RWPE2 (cell line): ENCODE measurements at regions not wholly inside any gene's neighbourhood (a gene's known extent, or its start where the extent isn't known, plus 50 kb on each side); places are given as distances from the start of the nearest gene placed in this dataset.

Source experiments
- ATAC-seq: fragments of 200-7000 bp; cut with Tn5 transposase; 3 replicates; pipeline ENCODE4 v1.9.1; 2021; ENCODE audit warnings: low read depth
- DNase-seq: peaks from one replicate; pipeline ENCODE4 v3.0.0-alpha.2; 2020; ENCODE audit warnings: low spot score
- H3K27ac ChIP-seq: fragments of 450-650 bp; 2 replicates; pipeline ENCODE4 v1.5.1; 2017; ENCODE audit warnings: mild to moderate bottlenecking; ENCODE audit not compliant: poor library complexity, severe bottlenecking
- H3K27me3 ChIP-seq: fragments of 250-450 bp; sonication (Bioruptor Pico); 2 replicates; pipeline ENCODE4 v1.5.1; 2021; ENCODE audit warnings: mild to moderate bottlenecking, moderate library complexity; ENCODE audit not compliant: insufficient read depth, poor library complexity, severe bottlenecking
- H3K36me3 ChIP-seq: fragments of 250-450 bp; sonication (Bioruptor Pico); 2 replicates; pipeline ENCODE4 v1.5.1; 2020; ENCODE audit warnings: low read depth, mild to moderate bottlenecking, moderate library complexity
- H3K4me1 ChIP-seq: fragments of 250-450 bp; sonication (Bioruptor Pico); 2 replicates; pipeline ENCODE4 v1.5.1; 2021; ENCODE audit warnings: mild to moderate bottlenecking, moderate library complexity; ENCODE audit not compliant: insufficient read depth, poor library complexity, severe bottlenecking
- H3K4me3 ChIP-seq: fragments of 250-450 bp; sonication (Bioruptor Pico); 2 replicates; pipeline ENCODE4 v1.5.1; 2021; ENCODE audit warnings: mild to moderate bottlenecking, moderate library complexity; ENCODE audit not compliant: severe bottlenecking
- H3K9me3 ChIP-seq: fragments of 250-450 bp; sonication (Bioruptor Pico); 2 replicates; pipeline ENCODE4 v1.5.1; 2021; ENCODE audit warnings: mild to moderate bottlenecking, moderate library complexity; ENCODE audit not compliant: severe bottlenecking
- TF ChIP-seq, protein P1 (sequence below): fragments of 450-650 bp; IDR thresholded peaks from one replicate; pipeline ENCODE4 v1.5.1; 2017; ENCODE audit warnings: mild to moderate bottlenecking, moderate library complexity; ENCODE audit not compliant: poor library complexity, severe bottlenecking

- H3K27me3 ChIP-seq: no peaks in the 10 kb centered on the region
These were observed 392.5 kb upstream of the ESRRG start for GRCh38 chr1:217115404-217116380.

GRCh38 chr1:217109928-217110327 is 386.7 kb upstream of the ESRRG start:
- H3K4me1 ChIP-seq: no peaks in the 10 kb centered on the region

More at GRCh38 chr1:217115404-217116380, 392.5 kb upstream of the ESRRG start:
- no peak overlapping the region for H3K27ac ChIP-seq
- no peaks in the 10 kb centered on the region for H3K4me1 ChIP-seq
- ATAC-seq (no peak), DNase-seq (no peak)
- H3K4me3 ChIP-seq: no peak overlapping the region
- no peaks in the 10 kb centered on the region for H3K9me3 ChIP-seq
- H3K36me3 ChIP-seq: no peaks in the 10 kb centered on the region
- TF ChIP-seq, protein P1, sequence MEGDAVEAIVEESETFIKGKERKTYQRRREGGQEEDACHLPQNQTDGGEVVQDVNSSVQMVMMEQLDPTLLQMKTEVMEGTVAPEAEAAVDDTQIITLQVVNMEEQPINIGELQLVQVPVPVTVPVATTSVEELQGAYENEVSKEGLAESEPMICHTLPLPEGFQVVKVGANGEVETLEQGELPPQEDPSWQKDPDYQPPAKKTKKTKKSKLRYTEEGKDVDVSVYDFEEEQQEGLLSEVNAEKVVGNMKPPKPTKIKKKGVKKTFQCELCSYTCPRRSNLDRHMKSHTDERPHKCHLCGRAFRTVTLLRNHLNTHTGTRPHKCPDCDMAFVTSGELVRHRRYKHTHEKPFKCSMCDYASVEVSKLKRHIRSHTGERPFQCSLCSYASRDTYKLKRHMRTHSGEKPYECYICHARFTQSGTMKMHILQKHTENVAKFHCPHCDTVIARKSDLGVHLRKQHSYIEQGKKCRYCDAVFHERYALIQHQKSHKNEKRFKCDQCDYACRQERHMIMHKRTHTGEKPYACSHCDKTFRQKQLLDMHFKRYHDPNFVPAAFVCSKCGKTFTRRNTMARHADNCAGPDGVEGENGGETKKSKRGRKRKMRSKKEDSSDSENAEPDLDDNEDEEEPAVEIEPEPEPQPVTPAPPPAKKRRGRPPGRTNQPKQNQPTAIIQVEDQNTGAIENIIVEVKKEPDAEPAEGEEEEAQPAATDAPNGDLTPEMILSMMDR: no peak

DNA sequence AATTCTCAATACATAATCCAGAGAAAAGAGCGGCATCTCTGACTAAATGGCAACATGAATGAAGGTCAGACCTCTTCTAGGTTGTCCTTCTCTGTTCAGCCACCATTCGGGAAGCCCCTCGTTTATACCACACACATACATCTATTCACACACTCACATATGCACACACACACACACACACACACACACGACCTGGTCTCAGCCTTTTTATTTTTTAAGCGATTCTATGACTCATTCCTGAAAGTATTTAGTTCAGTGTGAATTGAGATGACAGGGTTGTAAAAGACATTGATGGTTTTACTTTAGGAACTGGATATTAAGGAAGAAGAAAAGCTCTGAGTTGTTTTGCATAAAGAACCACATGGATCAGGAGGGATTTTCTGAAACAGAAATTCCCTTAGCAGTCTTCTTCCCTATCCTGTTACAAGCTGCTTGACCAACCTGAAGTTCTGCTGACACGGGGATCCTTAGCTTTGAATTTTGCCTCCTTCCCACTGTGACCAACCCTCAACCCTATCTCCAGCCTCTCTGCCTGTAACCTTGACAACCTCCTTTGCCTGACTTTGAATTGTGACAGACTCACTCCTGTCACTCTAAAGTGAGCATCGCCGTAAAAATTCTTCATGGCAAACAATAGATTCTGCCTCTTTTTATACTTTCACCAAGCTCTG is 383.1 kb upstream of the ESRRG start:
- no peaks in the 10 kb centered on the region for H3K27me3 ChIP-seq
- H3K9me3 ChIP-seq: no peaks in the 10 kb centered on the region
- H3K27ac ChIP-seq: no peak overlapping the region
- no peak overlapping the region for H3K4me3 ChIP-seq
- no peaks in the 10 kb centered on the region for H3K36me3 ChIP-seq
- TF ChIP-seq, protein P1: no peak
- ATAC-seq: no peak
- H3K4me1 ChIP-seq: no peaks in the 10 kb centered on the region
- DNase-seq: no peak

More at GRCh38 chr1:217109928-217110327, 386.7 kb upstream of the ESRRG start:
- Histone ChIP-seq H3K27ac (no peak overlapping the region), H3K27me3 (no peaks in the 10 kb centered on the region), H3K9me3 (no peaks in the 10 kb centered on the region), H3K4me3 (no peak overlapping the region), H3K36me3 (no peaks in the 10 kb centered on the region)
- no peak for ATAC-seq
- TF ChIP-seq, protein P1: no peak
- no peak for DNase-seq

DNA sequence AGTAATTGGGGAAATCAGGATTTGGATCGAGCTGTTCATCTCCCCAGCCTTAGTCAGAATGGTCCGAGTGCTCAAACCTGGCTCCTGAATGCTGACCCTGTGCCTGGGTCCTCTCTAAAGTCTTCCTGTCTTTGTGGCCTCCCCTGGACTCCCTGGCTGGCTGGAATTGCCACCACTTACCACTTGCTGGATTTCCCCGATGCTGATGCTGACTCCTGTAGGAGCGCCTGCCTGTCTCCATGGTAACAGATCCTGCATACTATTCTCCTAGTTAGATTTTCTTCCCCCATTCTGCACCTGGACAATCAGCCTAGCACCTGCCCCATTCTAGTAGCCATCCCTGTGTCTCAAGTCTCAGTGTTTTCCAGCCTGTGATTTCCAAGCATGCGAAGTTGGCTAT is 382.2 kb upstream of the ESRRG start:
- DNase-seq (no peak), ATAC-seq (no peak)
- no peaks in the 10 kb centered on the region for H3K9me3 ChIP-seq
- no peak overlapping the region for H3K27ac ChIP-seq
- TF ChIP-seq, protein P1: no peak
- H3K36me3 ChIP-seq: no peaks in the 10 kb centered on the region
- no peaks in the 10 kb centered on the region for H3K4me1 ChIP-seq
- H3K27me3 ChIP-seq: no peaks in the 10 kb centered on the region
- H3K4me3 ChIP-seq: no peak overlapping the region

GRCh38 chr1:217097819-217098218 is 374.6 kb upstream of the ESRRG start:
- Histone ChIP-seq H3K9me3 (no peaks in the 10 kb centered on the region), H3K4me3 (no peak overlapping the region), H3K36me3 (no peaks in the 10 kb centered on the region), H3K27ac (no peak overlapping the region), H3K27me3 (no peaks in the 10 kb centered on the region), H3K4me1 (no peaks in the 10 kb centered on the region)
- TF ChIP-seq, protein P1: no peak
- DNase-seq (no peak), ATAC-seq (no peak)
